HG03469 (cell line): ENCODE measurements at regions not wholly inside any gene's neighbourhood (a gene's known extent, or its start where the extent isn't known, plus 50 kb on each side); places are given as distances from the start of the nearest gene placed in this dataset.

Experiments used
- ATAC-seq: cut with Tn5 transposase; IDR thresholded peaks from one replicate; pipeline ENCODE4 v1.9.1; 2021; ENCODE audit warnings: mild to moderate bottlenecking, moderate library complexity, moderate number of reproducible peaks; ENCODE audit not compliant: unreplicated experiment

DNA sequence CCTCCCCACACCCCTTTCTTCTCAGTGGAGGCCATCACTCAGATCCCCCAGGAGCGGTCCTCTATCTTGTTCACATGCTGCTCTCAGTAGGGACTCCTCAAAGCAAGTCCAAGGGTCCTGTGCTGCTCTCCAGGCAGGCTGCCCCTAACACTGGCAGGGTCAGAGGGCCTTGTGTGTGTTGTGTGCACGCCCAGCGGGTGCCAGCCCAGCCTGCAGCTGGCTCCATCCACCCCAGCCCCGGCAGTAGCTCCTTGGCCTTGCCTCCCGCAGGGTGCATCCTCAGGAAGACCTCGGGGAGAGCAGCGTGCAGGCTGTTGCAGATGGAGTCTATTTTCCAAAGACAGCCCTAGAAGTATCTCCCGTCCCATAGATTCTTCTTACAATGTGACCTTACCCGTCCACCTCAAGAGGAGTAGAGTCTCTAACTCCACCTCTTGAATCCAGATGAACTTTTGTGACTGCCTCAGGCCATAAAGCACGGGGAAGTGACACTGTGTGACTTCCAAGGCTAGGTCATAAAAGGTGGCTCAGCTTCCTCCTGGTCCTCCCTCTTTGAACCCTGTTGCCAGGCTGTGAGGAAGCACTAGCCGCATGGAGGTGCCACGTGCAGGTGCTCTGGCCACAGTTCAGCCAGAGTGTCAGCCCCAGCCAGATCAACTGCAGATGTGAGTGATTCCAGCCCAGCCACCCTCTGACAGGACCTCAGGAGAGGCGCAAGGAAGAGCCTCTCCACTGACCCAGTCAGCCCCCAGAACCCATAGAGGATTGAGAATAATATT lies 531.6 kb downstream of the SHQ1 start:
- no peak for ATAC-seq

DNA sequence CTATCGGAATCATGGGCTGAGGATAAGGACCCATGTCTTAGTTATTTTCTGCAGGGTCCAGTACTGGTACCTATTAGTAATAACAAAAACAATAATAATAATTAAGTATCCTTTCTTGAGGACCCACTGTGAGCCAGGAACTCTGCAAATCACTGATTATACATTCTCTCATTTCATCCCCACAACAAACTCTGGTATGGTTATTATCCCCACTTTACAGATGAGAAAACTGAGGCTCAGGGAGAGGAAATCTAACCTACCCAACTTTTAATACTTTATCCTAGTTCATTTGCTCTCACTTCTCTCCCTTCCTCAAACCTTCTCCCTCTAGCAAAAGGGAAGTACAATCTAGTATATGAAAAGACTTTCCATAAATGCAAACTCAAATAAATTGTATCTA lies 528.4 kb upstream of the PROK2 start:
- ATAC-seq = no peak

GRCh38 chr3:72312339-72312738 lies 527.4 kb upstream of the PROK2 start:
- ATAC-seq = no peak

DNA sequence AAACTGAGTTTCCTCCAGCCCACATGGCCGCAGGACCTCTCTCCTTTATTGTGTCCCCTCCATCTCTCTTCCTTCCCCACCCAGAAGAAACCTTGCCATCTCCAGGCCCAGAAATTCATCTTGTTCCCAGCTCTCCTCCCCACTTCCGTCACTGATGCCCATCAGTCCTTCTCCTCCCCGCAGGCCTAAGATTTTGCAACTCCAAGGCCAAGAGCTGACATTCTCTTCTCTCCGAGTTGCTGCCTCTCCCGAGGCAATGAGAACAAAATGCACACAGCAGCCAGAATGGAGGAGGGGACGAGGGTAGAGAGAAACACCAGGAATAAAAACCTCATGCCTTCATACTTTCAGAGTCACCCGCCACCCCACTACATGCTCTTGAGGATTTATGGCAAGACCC lies 526.5 kb upstream of the PROK2 start:
- ATAC-seq = no peak

DNA sequence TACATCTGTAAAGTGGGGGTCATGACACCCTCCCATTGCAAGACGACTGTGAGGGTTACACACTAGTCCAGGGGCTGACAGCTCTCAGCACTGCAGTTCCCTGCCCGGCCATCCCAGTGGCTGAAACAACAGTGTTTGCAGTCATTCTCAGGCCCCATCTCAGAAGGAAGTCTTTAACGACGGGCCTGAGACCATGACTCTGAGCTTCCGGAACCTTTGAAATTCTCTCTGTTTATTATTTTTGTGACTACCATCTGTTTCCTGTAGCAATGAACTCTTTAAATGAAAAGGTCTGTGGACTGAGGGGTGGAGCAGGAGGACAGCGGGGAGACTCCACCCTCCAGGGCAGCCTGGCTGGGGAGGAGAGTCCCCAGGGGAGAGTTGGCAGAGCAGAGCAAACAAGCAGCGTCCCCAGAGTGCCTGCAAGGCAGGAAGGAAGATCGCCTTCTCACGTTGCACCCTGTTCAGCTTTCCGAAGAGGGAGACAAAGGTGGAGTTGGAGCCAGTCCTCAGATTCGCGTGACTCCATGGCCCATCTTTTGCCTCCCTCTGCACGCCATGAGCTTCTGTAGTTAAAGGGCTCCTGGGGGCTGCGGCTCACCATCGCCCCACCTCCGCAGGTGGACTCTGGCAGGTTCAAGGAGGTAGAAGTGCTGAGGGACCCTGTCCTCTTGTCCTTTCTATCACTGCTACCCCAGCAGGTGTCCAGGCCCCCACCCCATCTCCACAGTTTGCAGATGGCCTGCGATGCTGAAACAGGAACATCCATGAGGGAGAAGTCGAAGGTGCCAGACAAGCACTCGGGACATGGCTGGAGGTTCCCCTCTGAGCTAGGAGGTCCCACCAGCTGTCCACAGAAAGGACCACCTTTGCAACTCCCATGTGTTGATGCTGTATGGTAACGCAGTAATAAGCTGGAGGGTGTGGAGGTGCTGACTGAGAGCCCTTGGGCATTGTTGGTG lies 525.8 kb upstream of the PROK2 start:
- ATAC-seq = peak; percentile 89

DNA sequence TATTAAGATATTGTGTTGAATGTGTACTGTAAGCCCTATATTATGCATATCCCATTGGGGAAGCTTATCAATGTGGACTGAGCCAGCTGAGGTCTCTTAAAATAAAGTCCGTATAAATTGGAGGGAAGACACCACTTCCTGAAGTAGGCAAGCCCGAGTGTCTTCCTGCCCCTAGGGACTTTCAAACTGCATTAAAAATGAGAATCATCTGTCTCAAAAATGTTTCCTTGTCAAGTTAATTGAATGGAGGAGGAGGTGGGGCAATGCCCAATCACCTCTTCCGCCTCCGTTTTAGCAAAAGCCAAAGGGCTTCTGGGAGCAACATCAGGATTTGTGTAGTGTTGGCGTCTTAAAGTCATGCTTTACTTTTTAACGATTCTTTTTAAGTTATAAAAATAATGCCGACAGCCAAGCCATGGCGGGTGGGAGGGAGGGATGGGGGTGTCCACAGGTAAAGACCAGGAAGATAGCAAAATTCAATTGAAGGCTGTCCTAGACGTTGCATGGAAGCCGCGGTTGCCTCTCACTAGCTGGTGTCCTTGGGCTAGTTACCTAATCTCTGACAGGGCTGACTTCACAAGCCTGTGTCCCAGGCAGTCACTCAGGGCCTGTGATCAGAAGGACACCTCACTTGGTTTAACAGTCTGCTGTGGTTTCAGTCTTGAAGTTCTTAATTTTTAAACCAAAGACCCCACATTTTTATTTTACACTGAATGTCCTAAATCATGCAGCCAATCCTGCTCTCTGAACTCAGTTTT lies 524.9 kb upstream of the PROK2 start:
- no peak for ATAC-seq

- no peak for ATAC-seq
These were observed 523.7 kb upstream of the PROK2 start for GRCh38 chr3:72308641-72309040.

DNA sequence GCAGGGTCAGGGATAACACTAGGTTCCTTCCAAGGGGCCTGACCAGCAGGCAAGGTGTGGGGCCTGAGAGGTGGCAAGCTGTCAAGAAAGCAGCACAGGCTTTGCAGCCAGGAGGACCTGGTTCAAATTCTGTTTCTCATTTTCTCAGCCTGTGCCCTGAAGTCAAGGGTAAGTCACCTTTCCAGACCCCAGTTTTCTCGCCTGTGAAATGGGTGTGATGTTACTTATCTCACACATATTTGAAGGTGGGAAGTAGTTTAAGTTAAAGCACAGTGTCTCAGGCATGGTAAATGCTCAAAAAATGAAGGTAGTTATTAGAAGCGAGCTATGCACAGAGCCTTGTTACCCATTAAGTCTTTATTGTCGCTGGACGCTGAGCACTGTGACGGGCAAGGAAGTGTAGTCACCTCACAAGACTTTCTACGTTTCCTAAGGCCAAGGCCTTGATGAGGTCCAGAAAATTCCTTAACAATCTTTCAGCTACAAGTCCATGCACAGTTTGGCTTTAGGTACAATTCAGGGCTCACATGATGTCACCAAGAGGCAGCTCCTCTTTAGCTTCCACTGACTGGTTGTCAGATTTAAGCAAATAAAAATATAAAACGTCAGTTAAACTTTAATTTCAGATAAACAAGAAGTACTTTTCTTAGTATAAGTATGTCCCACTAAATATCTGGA lies 522.6 kb upstream of the PROK2 start:
- no peak for ATAC-seq

GRCh38 chr3:72306800-72307341 lies 521.9 kb upstream of the PROK2 start:
- no peak for ATAC-seq

- ATAC-seq = no peak
These were observed 519.0 kb upstream of the PROK2 start for GRCh38 chr3:72303926-72304325.

DNA sequence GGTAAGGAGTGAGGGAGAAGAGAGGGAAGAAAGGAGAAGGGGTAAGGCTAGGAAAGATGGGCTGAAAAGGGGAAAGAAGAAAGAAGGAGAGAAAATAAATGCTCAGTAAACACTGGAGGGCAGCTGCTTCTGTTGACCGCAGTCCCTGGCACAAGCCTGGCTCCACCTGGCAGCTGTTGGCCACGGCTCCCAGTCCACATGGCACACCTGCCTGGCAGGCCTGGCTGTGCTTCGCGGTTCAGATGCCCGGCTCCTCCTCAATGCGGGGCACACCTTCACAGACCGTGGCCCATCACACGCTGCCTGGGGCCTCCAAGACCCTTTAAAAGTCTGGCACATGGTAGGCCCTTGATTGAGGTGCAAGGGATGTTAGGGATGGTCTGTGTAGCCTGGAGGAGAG lies 516.8 kb upstream of the PROK2 start:
- ATAC-seq = no peak

DNA sequence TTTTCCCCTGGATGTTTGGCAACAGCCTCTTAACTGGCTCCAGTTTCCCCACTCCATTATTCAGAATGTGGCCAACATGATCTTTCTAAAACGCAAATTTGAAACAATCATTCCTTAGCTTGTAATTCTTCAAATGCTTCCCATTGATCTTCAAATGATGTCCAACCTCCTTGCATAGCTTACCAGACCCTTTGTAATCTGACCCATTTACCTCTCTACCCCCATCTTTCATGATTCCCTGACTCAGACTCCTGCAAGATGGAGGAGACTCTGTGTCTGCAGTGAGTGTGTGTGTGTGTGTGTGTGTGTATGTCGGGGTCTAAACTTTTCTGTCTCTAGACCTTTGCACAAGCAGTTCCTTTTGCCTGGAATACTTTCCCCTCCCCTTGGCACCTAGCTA lies 515.7 kb upstream of the PROK2 start:
- ATAC-seq = no peak

- ATAC-seq = no peak
These were observed 514.9 kb upstream of the PROK2 start for GRCh38 chr3:72299823-72300222.

GRCh38 chr3:72299321-72299802 lies 514.4 kb upstream of the PROK2 start:
- ATAC-seq = no peak

DNA sequence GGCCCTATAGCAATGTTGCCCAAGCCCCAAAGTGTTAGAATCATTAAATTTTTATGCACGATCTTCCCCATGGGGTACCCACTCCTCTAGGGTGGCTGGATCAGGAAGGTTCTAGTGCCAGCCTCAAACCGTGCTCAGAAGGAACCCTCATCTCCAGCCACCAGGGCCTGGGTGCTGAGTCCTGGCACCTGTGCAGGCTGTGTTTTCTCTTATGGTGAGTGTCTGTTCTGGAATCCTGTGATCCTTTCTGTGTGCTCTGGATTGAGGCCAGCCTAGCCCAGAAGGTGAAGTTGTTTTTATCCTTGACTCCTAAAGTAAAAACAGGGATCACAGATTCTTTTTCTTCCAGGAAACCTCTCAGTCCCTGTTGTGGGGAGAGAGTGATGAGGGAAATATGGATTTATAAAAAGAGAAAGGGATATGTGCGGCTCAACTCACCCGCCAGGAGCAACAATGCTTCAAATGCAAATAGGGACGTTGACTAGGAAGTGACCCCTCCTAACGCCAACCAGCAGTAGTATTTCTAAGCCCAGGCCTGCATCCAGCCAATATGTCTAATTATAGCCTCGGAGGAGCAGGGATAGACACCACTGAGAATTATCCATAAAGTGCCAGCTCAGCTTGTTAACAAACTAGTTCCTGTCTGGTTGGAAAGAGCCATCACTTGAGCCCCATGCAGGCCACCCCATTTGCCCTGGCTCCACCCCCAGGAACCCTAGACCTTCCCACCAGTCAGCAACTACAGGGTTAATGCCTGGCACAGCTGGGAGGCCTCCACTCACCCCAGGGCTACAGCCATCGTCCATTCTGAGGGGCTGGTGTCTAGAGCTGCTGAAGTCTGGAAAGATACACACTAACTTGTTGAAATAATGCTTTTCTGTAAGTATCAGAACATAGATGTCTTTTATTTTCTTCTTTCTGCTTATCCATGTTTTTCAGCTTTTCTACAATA lies 513.5 kb upstream of the PROK2 start:
- ATAC-seq = no peak

GRCh38 chr3:72297481-72297880 lies 512.5 kb upstream of the PROK2 start:
- ATAC-seq = no peak

GRCh38 chr3:72296477-72297111 lies 511.6 kb upstream of the PROK2 start:
- no peak for ATAC-seq

- ATAC-seq = no peak
These were observed 511.1 kb upstream of the PROK2 start for GRCh38 chr3:72295962-72296450.
